ENCODE measurements at regions not wholly inside any gene's neighbourhood (a gene's known extent, or its start where the extent isn't known, plus 50 kb on each side); places are given as distances from the start of the nearest gene placed in this dataset.

DNA sequence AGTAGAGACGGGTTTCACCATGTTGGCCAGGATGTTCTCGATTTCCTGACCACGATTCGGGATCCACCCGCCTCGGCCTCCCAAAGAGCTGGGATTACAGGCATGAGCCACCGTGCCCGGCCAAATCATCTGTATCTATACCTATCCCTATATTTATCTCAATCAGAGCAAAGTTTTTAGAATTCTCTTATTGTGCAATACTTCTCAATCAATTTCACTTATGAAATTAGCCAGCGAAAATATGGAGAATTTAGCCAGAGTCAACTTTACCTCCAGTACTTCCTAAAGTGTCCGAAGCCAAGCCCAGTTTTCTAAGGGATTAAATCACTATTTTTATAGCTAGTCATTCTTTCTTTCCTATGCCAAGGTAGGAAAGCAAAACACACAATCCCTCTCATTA is 319.1 kb upstream of the PFKP start:
- no peak overlapping the region for H2AFZ ChIP-seq (ENCODE audit: low read depth, low read length)
- H3K9ac ChIP-seq (ENCODE audit: low read depth, low read length) = no peak overlapping the region
- H3K79me2 ChIP-seq (ENCODE audit: insufficient read depth, low read length) = no peaks in the 10 kb centered on the region
- H3K4me3 ChIP-seq (ENCODE audit: low read depth in 1 of 2, low read length in 2 of 2) = no peak overlapping the region
- TF ChIP-seq, protein P1, sequence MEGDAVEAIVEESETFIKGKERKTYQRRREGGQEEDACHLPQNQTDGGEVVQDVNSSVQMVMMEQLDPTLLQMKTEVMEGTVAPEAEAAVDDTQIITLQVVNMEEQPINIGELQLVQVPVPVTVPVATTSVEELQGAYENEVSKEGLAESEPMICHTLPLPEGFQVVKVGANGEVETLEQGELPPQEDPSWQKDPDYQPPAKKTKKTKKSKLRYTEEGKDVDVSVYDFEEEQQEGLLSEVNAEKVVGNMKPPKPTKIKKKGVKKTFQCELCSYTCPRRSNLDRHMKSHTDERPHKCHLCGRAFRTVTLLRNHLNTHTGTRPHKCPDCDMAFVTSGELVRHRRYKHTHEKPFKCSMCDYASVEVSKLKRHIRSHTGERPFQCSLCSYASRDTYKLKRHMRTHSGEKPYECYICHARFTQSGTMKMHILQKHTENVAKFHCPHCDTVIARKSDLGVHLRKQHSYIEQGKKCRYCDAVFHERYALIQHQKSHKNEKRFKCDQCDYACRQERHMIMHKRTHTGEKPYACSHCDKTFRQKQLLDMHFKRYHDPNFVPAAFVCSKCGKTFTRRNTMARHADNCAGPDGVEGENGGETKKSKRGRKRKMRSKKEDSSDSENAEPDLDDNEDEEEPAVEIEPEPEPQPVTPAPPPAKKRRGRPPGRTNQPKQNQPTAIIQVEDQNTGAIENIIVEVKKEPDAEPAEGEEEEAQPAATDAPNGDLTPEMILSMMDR (IDR thresholded peaks at IDR 0.05; ENCODE audit: borderline replicate concordance, extremely low read depth, low read length, poor library complexity, severe bottlenecking) = no peak
- no peak for TF ChIP-seq EZH2 (IDR thresholded peaks at IDR 0.05; ENCODE audit: borderline replicate concordance, low read depth, low read length, severe bottlenecking)
- H3K4me1 ChIP-seq (ENCODE audit: insufficient read depth, low read length) = peaks cover 19% of the 10 kb centered on the region
- ATAC-seq (ENCODE audit: insufficient read depth, low read depth) = no peak
- no peak overlapping the region for H3K4me2 ChIP-seq (ENCODE audit: insufficient read depth, low read length)
- DNase-seq = no peak
- no peaks in the 10 kb centered on the region for H3K9me3 ChIP-seq (ENCODE audit: insufficient read depth, low read length, severe bottlenecking)
- no peak overlapping the region for H3K27ac ChIP-seq (ENCODE audit: low read length)
- H3K36me3 ChIP-seq (ENCODE audit: insufficient read depth, low read length) = no peaks in the 10 kb centered on the region
- H4K20me1 ChIP-seq (ENCODE audit: insufficient read depth, low read length) = no peaks in the 10 kb centered on the region
- H3K27me3 ChIP-seq (ENCODE audit: insufficient read depth, low read length, poor library complexity) = no peaks in the 10 kb centered on the region

DNA sequence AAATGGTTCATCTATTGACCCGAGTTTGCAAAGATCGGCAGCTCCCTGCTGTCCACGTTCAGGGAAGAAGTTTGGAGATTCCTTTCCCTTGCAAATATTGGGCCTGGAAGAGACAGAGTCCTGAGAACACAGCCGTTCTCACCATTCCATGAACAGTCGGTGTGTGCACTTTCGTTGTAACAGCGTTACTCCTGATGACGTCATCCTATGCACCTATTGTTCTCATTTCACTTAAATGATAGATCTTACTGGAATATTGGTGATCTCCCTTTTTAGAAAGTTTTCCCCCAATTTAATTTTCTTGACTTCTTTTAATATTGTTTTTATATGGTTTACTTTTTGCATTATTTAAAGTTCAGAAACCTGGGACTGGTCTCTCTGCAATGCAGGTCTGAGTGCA is 320.7 kb upstream of the PFKP start:
- H3K36me3 ChIP-seq (ENCODE audit: insufficient read depth, low read length) = no peaks in the 10 kb centered on the region
- peaks cover 15% of the 10 kb centered on the region for H3K4me1 ChIP-seq (ENCODE audit: insufficient read depth, low read length)
- H4K20me1 ChIP-seq (ENCODE audit: insufficient read depth, low read length) = no peaks in the 10 kb centered on the region
- no peaks in the 10 kb centered on the region for H3K27me3 ChIP-seq (ENCODE audit: insufficient read depth, low read length, poor library complexity)
- no peak for TF ChIP-seq EZH2 (IDR thresholded peaks at IDR 0.05; ENCODE audit: borderline replicate concordance, low read depth, low read length, severe bottlenecking)
- TF ChIP-seq, protein P1 (IDR thresholded peaks at IDR 0.05; ENCODE audit: borderline replicate concordance, extremely low read depth, low read length, poor library complexity, severe bottlenecking) = no peak
- H2AFZ ChIP-seq (ENCODE audit: low read depth, low read length) = no peak overlapping the region
- no peaks in the 10 kb centered on the region for H3K9me3 ChIP-seq (ENCODE audit: insufficient read depth, low read length, severe bottlenecking)
- ATAC-seq (ENCODE audit: insufficient read depth, low read depth) (no peak), DNase-seq (no peak)
- H3K9ac ChIP-seq (ENCODE audit: low read depth, low read length) = no peak overlapping the region
- no peak overlapping the region for H3K4me2 ChIP-seq (ENCODE audit: insufficient read depth, low read length)
- H3K27ac ChIP-seq (ENCODE audit: low read length) = no peak overlapping the region
- no peaks in the 10 kb centered on the region for H3K79me2 ChIP-seq (ENCODE audit: insufficient read depth, low read length)
- H3K4me3 ChIP-seq (ENCODE audit: low read depth in 1 of 2, low read length in 2 of 2) = no peak overlapping the region

DNA sequence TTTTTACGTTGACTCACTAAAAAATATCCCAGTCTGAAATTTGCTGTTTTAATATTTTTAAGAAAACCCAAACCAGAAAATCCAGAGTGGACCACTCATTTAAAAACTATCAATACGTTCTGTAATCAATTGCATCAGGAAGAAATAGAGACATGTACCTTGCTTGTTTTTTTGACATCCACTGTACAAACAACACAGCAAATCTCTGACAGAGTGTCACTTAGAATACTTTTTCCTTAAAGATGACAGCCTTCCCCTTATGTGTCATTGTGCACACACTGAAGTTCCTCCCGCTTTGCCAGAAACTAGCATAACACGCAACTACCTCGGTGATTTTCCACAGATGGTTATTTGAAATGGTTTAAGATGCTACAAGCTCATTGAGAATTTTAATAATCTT is 321.7 kb upstream of the PFKP start:
- H3K4me2 ChIP-seq (ENCODE audit: insufficient read depth, low read length) = no peak overlapping the region
- ATAC-seq (ENCODE audit: insufficient read depth, low read depth) (no peak), DNase-seq (no peak)
- no peaks in the 10 kb centered on the region for H3K27me3 ChIP-seq (ENCODE audit: insufficient read depth, low read length, poor library complexity)
- TF ChIP-seq, protein P1 (IDR thresholded peaks at IDR 0.05; ENCODE audit: borderline replicate concordance, extremely low read depth, low read length, poor library complexity, severe bottlenecking) = no peak
- TF ChIP-seq EZH2 (IDR thresholded peaks at IDR 0.05; ENCODE audit: borderline replicate concordance, low read depth, low read length, severe bottlenecking) = no peak
- H3K27ac ChIP-seq (ENCODE audit: low read length) = no peak overlapping the region
- H3K4me3 ChIP-seq (ENCODE audit: low read depth in 1 of 2, low read length in 2 of 2) = no peak overlapping the region
- no peaks in the 10 kb centered on the region for H3K9me3 ChIP-seq (ENCODE audit: insufficient read depth, low read length, severe bottlenecking)
- no peak overlapping the region for H3K9ac ChIP-seq (ENCODE audit: low read depth, low read length)
- H4K20me1 ChIP-seq (ENCODE audit: insufficient read depth, low read length) = no peaks in the 10 kb centered on the region
- H3K79me2 ChIP-seq (ENCODE audit: insufficient read depth, low read length) = no peaks in the 10 kb centered on the region
- H3K36me3 ChIP-seq (ENCODE audit: insufficient read depth, low read length) = no peaks in the 10 kb centered on the region
- H3K4me1 ChIP-seq (ENCODE audit: insufficient read depth, low read length) = peaks cover 15% of the 10 kb centered on the region
- no peak overlapping the region for H2AFZ ChIP-seq (ENCODE audit: low read depth, low read length)

All from DND-41 (cell line).